ENCODE measurements at regions not wholly inside any gene's neighbourhood (a gene's known extent, or its start where the extent isn't known, plus 50 kb on each side); places are given as distances from the start of the nearest gene placed in this dataset.
"Not testable (repeated sequence)": the region's sequence is repeated elsewhere in the genome, so short reads cannot be mapped to it uniquely, and the experiment has no call there.

- no peaks in the 10 kb centered on the region for H3K36me3 ChIP-seq (ENCODE audit: control insufficient read depth in 2 of 2, insufficient read depth in 2 of 2, low read length in 2 of 2)
- H3K9me3 ChIP-seq (ENCODE audit: control insufficient read depth in 2 of 2, low read length in 2 of 2) = no peaks in the 10 kb centered on the region
- H3K27ac ChIP-seq (ENCODE audit: low read length) = no peak overlapping the region
- H3K4me3 ChIP-seq (ENCODE audit: low read length in 2 of 2) = no peak overlapping the region
- H3K9ac ChIP-seq (ENCODE audit: low read length in 2 of 2) = no peak overlapping the region
- no peaks in the 10 kb centered on the region for H3K27me3 ChIP-seq (ENCODE audit: control insufficient read depth in 1 of 2, insufficient read depth in 2 of 2, low read length in 2 of 2)
- H3K4me1 ChIP-seq (ENCODE audit: control insufficient read depth, insufficient read depth, low read length) = peaks cover 3% of the 10 kb centered on the region
Measured at GRCh38 chr4:20196476-20196875, 55.2 kb upstream of the SLIT2 start.

- Histone ChIP-seq H3K9me3 (ENCODE audit: control insufficient read depth in 2 of 2, low read length in 2 of 2) (no peaks in the 10 kb centered on the region), H3K36me3 (ENCODE audit: control insufficient read depth in 2 of 2, insufficient read depth in 2 of 2, low read length in 2 of 2) (no peaks in the 10 kb centered on the region), H3K27me3 (ENCODE audit: control insufficient read depth in 1 of 2, insufficient read depth in 2 of 2, low read length in 2 of 2) (no peaks in the 10 kb centered on the region), H3K4me3 (ENCODE audit: low read length in 2 of 2) (no peak overlapping the region), H3K4me1 (ENCODE audit: control insufficient read depth, insufficient read depth, low read length) (peaks cover 3% of the 10 kb centered on the region), H3K27ac (ENCODE audit: low read length) (no peak overlapping the region), H3K9ac (ENCODE audit: low read length in 2 of 2) (no peak overlapping the region)
Measured at GRCh38 chr4:20195071-20195885, 56.4 kb upstream of the SLIT2 start.

- no peaks in the 10 kb centered on the region for H3K27me3 ChIP-seq (ENCODE audit: control insufficient read depth in 1 of 2, insufficient read depth in 2 of 2, low read length in 2 of 2)
- no peak overlapping the region for H3K27ac ChIP-seq (ENCODE audit: low read length)
- no peak overlapping the region for H3K4me3 ChIP-seq (ENCODE audit: low read length in 2 of 2)
- H3K36me3 ChIP-seq (ENCODE audit: control insufficient read depth in 2 of 2, insufficient read depth in 2 of 2, low read length in 2 of 2) = no peaks in the 10 kb centered on the region
- no peak overlapping the region for H3K9ac ChIP-seq (ENCODE audit: low read length in 2 of 2)
- H3K4me1 ChIP-seq (ENCODE audit: control insufficient read depth, insufficient read depth, low read length) = peaks cover 3% of the 10 kb centered on the region
- no peaks in the 10 kb centered on the region for H3K9me3 ChIP-seq (ENCODE audit: control insufficient read depth in 2 of 2, low read length in 2 of 2)
Measured at GRCh38 chr4:20194123-20195013, 57.3 kb upstream of the SLIT2 start.

- H3K9ac ChIP-seq (ENCODE audit: low read length in 2 of 2) = no peak overlapping the region
- no peak overlapping the region for H3K27ac ChIP-seq (ENCODE audit: low read length)
- peaks cover 3% of the 10 kb centered on the region for H3K4me1 ChIP-seq (ENCODE audit: control insufficient read depth, insufficient read depth, low read length)
- H3K9me3 ChIP-seq (ENCODE audit: control insufficient read depth in 2 of 2, low read length in 2 of 2) = no peaks in the 10 kb centered on the region
- no peaks in the 10 kb centered on the region for H3K36me3 ChIP-seq (ENCODE audit: control insufficient read depth in 2 of 2, insufficient read depth in 2 of 2, low read length in 2 of 2)
- H3K4me3 ChIP-seq (ENCODE audit: low read length in 2 of 2) = no peak overlapping the region
- H3K27me3 ChIP-seq (ENCODE audit: control insufficient read depth in 1 of 2, insufficient read depth in 2 of 2, low read length in 2 of 2) = no peaks in the 10 kb centered on the region
Measured at GRCh38 chr4:20193141-20193936, 58.4 kb upstream of the SLIT2 start.

- no peaks in the 10 kb centered on the region for H3K9me3 ChIP-seq (ENCODE audit: control insufficient read depth in 2 of 2, low read length in 2 of 2)
- no peaks in the 10 kb centered on the region for H3K27me3 ChIP-seq (ENCODE audit: control insufficient read depth in 1 of 2, insufficient read depth in 2 of 2, low read length in 2 of 2)
- no peak overlapping the region for H3K9ac ChIP-seq (ENCODE audit: low read length in 2 of 2)
- no peaks in the 10 kb centered on the region for H3K36me3 ChIP-seq (ENCODE audit: control insufficient read depth in 2 of 2, insufficient read depth in 2 of 2, low read length in 2 of 2)
- H3K27ac ChIP-seq (ENCODE audit: low read length) = no peak overlapping the region
- peaks cover 3% of the 10 kb centered on the region for H3K4me1 ChIP-seq (ENCODE audit: control insufficient read depth, insufficient read depth, low read length)
- no peak overlapping the region for H3K4me3 ChIP-seq (ENCODE audit: low read length in 2 of 2)
Measured at GRCh38 chr4:20192736-20193135, 59.0 kb upstream of the SLIT2 start.

- H3K9ac ChIP-seq (ENCODE audit: low read length in 2 of 2) = no peak overlapping the region
- H3K36me3 ChIP-seq (ENCODE audit: control insufficient read depth in 2 of 2, insufficient read depth in 2 of 2, low read length in 2 of 2) = no peaks in the 10 kb centered on the region
- H3K9me3 ChIP-seq (ENCODE audit: control insufficient read depth in 2 of 2, low read length in 2 of 2) = no peaks in the 10 kb centered on the region
- no peaks in the 10 kb centered on the region for H3K4me1 ChIP-seq (ENCODE audit: control insufficient read depth, insufficient read depth, low read length)
- H3K4me3 ChIP-seq (ENCODE audit: low read length in 2 of 2) = no peak overlapping the region
- no peak overlapping the region for H3K27ac ChIP-seq (ENCODE audit: low read length)
- H3K27me3 ChIP-seq (ENCODE audit: control insufficient read depth in 1 of 2, insufficient read depth in 2 of 2, low read length in 2 of 2) = no peaks in the 10 kb centered on the region
Measured at GRCh38 chr4:20185103-20185502, 66.6 kb upstream of the SLIT2 start.

GRCh38 chr4:20183131-20183530 lies 68.6 kb upstream of the SLIT2 start:
- not testable (repeated sequence) for H3K9ac ChIP-seq (ENCODE audit: low read length in 2 of 2); H3K4me1 ChIP-seq (ENCODE audit: control insufficient read depth, insufficient read depth, low read length); H3K9me3 ChIP-seq (ENCODE audit: control insufficient read depth in 2 of 2, low read length in 2 of 2); H3K27me3 ChIP-seq (ENCODE audit: control insufficient read depth in 1 of 2, insufficient read depth in 2 of 2, low read length in 2 of 2); H3K36me3 ChIP-seq (ENCODE audit: control insufficient read depth in 2 of 2, insufficient read depth in 2 of 2, low read length in 2 of 2); H3K27ac ChIP-seq (ENCODE audit: low read length); H3K4me3 ChIP-seq (ENCODE audit: low read length in 2 of 2)

- no peak overlapping the region for H3K9ac ChIP-seq (ENCODE audit: low read length in 2 of 2)
- H3K4me3 ChIP-seq (ENCODE audit: low read length in 2 of 2) = no peak overlapping the region
- no peaks in the 10 kb centered on the region for H3K9me3 ChIP-seq (ENCODE audit: control insufficient read depth in 2 of 2, low read length in 2 of 2)
- no peaks in the 10 kb centered on the region for H3K36me3 ChIP-seq (ENCODE audit: control insufficient read depth in 2 of 2, insufficient read depth in 2 of 2, low read length in 2 of 2)
- no peaks in the 10 kb centered on the region for H3K4me1 ChIP-seq (ENCODE audit: control insufficient read depth, insufficient read depth, low read length)
- H3K27ac ChIP-seq (ENCODE audit: low read length) = no peak overlapping the region
- H3K27me3 ChIP-seq (ENCODE audit: control insufficient read depth in 1 of 2, insufficient read depth in 2 of 2, low read length in 2 of 2) = no peaks in the 10 kb centered on the region
Measured at GRCh38 chr4:20181926-20182325, 69.8 kb upstream of the SLIT2 start.

- Histone ChIP-seq H3K4me3 (ENCODE audit: low read length in 2 of 2) (no peak overlapping the region), H3K27ac (ENCODE audit: low read length) (no peak overlapping the region), H3K27me3 (ENCODE audit: control insufficient read depth in 1 of 2, insufficient read depth in 2 of 2, low read length in 2 of 2) (no peaks in the 10 kb centered on the region), H3K4me1 (ENCODE audit: control insufficient read depth, insufficient read depth, low read length) (no peaks in the 10 kb centered on the region), H3K9ac (ENCODE audit: low read length in 2 of 2) (no peak overlapping the region), H3K36me3 (ENCODE audit: control insufficient read depth in 2 of 2, insufficient read depth in 2 of 2, low read length in 2 of 2) (no peaks in the 10 kb centered on the region), H3K9me3 (ENCODE audit: control insufficient read depth in 2 of 2, low read length in 2 of 2) (no peaks in the 10 kb centered on the region)
Measured at GRCh38 chr4:20180509-20180908, 71.2 kb upstream of the SLIT2 start.

- Histone ChIP-seq H3K27ac (ENCODE audit: low read length) (no peak overlapping the region), H3K36me3 (ENCODE audit: control insufficient read depth in 2 of 2, insufficient read depth in 2 of 2, low read length in 2 of 2) (no peaks in the 10 kb centered on the region), H3K9ac (ENCODE audit: low read length in 2 of 2) (no peak overlapping the region), H3K9me3 (ENCODE audit: control insufficient read depth in 2 of 2, low read length in 2 of 2) (no peaks in the 10 kb centered on the region), H3K4me3 (ENCODE audit: low read length in 2 of 2) (no peak overlapping the region), H3K27me3 (ENCODE audit: control insufficient read depth in 1 of 2, insufficient read depth in 2 of 2, low read length in 2 of 2) (no peaks in the 10 kb centered on the region), H3K4me1 (ENCODE audit: control insufficient read depth, insufficient read depth, low read length) (no peaks in the 10 kb centered on the region)
Measured at GRCh38 chr4:20178902-20179576, 72.7 kb upstream of the SLIT2 start.
